Liver (tissue), 7 donors: ENCODE measurements at regions not wholly inside any gene's neighbourhood (a gene's known extent, or its start where the extent isn't known, plus 50 kb on each side); places are given as distances from the start of the nearest gene placed in this dataset.

Source experiments
- DNase-seq: peaks from one replicate; pipeline ENCODE4 v3.0.0-alpha.2; 2017; ENCODE audit warnings: low spot score
- H3K27ac ChIP-seq, 2 donors: one replicate each; pipeline ENCODE4 v1.7.0; 2013; ENCODE audit warnings: inconsistent platforms in 2 of 2, low read length in 2 of 2, control low read depth in 1 of 2, low read depth in 1 of 2, mild to moderate bottlenecking in 1 of 2
- H3K27me3 ChIP-seq, 4 donors: one replicate each; pipeline versions ENCODE4 v1.6.1 to v1.7.0; 2013; ENCODE audit warnings: low read length in 3 of 4, inconsistent platforms in 1 of 4, mild to moderate bottlenecking in 1 of 4, moderate library complexity in 1 of 4; ENCODE audit not compliant: control insufficient read depth in 4 of 4, insufficient read depth in 4 of 4
- H3K36me3 ChIP-seq, 4 donors: one replicate each; pipeline versions ENCODE4 v1.6.1 to v1.7.0; 2013; ENCODE audit warnings: low read length in 3 of 4, mild to moderate bottlenecking in 3 of 4, low read depth in 1 of 4, moderate library complexity in 1 of 4; ENCODE audit not compliant: control insufficient read depth in 4 of 4, insufficient read depth in 3 of 4
- H3K4me1 ChIP-seq, 4 donors: one replicate each; pipeline versions ENCODE4 v1.6.1 to v1.7.0; 2013; ENCODE audit warnings: low read length in 3 of 4, mild to moderate bottlenecking in 3 of 4, moderate library complexity in 1 of 4; ENCODE audit not compliant: control insufficient read depth in 4 of 4, insufficient read depth in 4 of 4
- H3K4me3 ChIP-seq, 3 donors: one replicate each; pipeline versions ENCODE4 v1.6.1 to v1.7.0; 2013; ENCODE audit warnings: low read length in 3 of 3, control low read depth in 1 of 3, low read depth in 1 of 3, mild to moderate bottlenecking in 1 of 3
- H3K9ac ChIP-seq, 2 donors: one replicate each; pipeline ENCODE4 v1.7.0; 2013; ENCODE audit warnings: low read length in 2 of 2, mild to moderate bottlenecking in 2 of 2, moderate library complexity in 2 of 2, control low read depth in 1 of 2, low read depth in 1 of 2
- H3K9me3 ChIP-seq, 4 donors: one replicate each; pipeline versions ENCODE4 v1.6.1 to v1.7.0; 2013; ENCODE audit warnings: low read length in 3 of 4; ENCODE audit not compliant: control insufficient read depth in 4 of 4
- FOXA1 ChIP-seq: IDR thresholded peaks from 2 replicates; pipeline ENCODE4 v1.6.1; 2016; ENCODE audit warnings: antibody characterized with exemption
- FOXA2 ChIP-seq: IDR thresholded peaks from 2 replicates; pipeline ENCODE4 v1.6.1; 2016; ENCODE audit warnings: antibody characterized with exemption
- GABPA ChIP-seq, 2 donors: IDR thresholded peaks in 1 of 2; conservative IDR thresholded peaks in 1 of 2; 2 replicates each; pipeline ENCODE4 v1.6.1; 2016; ENCODE audit warnings: antibody characterized with exemption in 2 of 2, mild to moderate bottlenecking in 1 of 2, moderate library complexity in 1 of 2
- HNF4A ChIP-seq, 2 donors: conservative IDR thresholded peaks; 2 replicates each; pipeline ENCODE4 v1.6.1; 2016; ENCODE audit warnings: antibody characterized with exemption in 2 of 2, mild to moderate bottlenecking in 2 of 2
- HNF4G ChIP-seq: IDR thresholded peaks from 2 replicates; pipeline ENCODE4 v1.6.1; 2016; ENCODE audit warnings: antibody characterized with exemption
- JUND ChIP-seq, 2 donors: IDR thresholded peaks; 2 replicates each; pipeline ENCODE4 v1.6.1; 2016; ENCODE audit warnings: antibody characterized with exemption in 2 of 2
- NR2F2 ChIP-seq: IDR thresholded peaks from 2 replicates; pipeline ENCODE4 v1.6.1; 2016; ENCODE audit warnings: antibody characterized with exemption
- RAD21 ChIP-seq, 2 donors: IDR thresholded peaks; 2 replicates each; pipeline ENCODE4 v1.6.1; 2016; ENCODE audit warnings: antibody characterized with exemption in 2 of 2, mild to moderate bottlenecking in 2 of 2
- REST ChIP-seq: IDR thresholded peaks from 2 replicates; pipeline ENCODE4 v1.6.1; 2016; ENCODE audit warnings: antibody characterized with exemption, mild to moderate bottlenecking
- SP1 ChIP-seq: IDR thresholded peaks from 2 replicates; pipeline ENCODE4 v1.6.1; 2018; ENCODE audit warnings: antibody characterized with exemption, mild to moderate bottlenecking
- TAF1 ChIP-seq: conservative IDR thresholded peaks from 2 replicates; pipeline ENCODE4 v1.6.1; 2016; ENCODE audit warnings: antibody characterized with exemption, mild to moderate bottlenecking
- YY1 ChIP-seq: IDR thresholded peaks from 2 replicates; pipeline ENCODE4 v1.6.1; 2016; ENCODE audit warnings: antibody characterized with exemption, mild to moderate bottlenecking
- ZBTB33 ChIP-seq: IDR thresholded peaks from 2 replicates; pipeline ENCODE4 v1.6.1; 2016; ENCODE audit warnings: antibody characterized with exemption
- WGBS: extraction: QIAGEN DNeasy Blood & Tissue Kit; methylation state at CpG from one replicate; pipeline ENCODE4 v1.1.7; 2013; 5-methylcytosine and 5-hydroxymethylcytosine counted together
- TF ChIP-seq, protein P1 (sequence below): IDR thresholded peaks from 2 replicates; pipeline ENCODE4 v1.6.1; 2016; ENCODE audit warnings: antibody characterized with exemption
- TF ChIP-seq, protein P2 (sequence below): IDR thresholded peaks from 2 replicates; pipeline ENCODE4 v1.6.1; 2016; ENCODE audit warnings: antibody characterized with exemption
- donor health status: healthy.
- donor health status: healthy.
- donor health status: healthy.
- donor health status: healthy.

DNA sequence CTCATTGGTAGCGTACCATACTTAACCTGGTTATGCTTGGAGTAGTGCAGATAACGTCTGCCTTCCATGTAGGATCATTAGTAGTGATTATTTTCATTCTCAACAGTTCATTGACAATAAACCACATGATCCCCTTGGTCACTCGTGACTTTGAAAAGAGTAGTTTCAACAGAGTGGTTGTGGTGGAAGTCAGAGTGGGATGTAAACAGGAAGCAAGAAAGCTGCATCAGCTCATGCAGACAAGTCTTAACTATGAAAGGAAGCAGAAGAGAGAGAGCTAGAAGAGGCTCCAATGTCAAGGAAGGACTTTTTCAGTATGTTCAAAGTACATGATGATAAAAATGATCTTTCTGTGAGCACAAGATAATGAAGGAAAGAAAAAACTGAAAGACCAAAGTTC is 287.4 kb downstream of the MBD2 start (continued):
- TF ChIP-seq NR2F2 (no peak), GABPA (IDR thresholded peaks at IDR 0.05 in 1 of 2, conservative IDR thresholded peaks at IDR 0.05 in 1 of 2) (no peak), FOXA2 (no peak)

DNA sequence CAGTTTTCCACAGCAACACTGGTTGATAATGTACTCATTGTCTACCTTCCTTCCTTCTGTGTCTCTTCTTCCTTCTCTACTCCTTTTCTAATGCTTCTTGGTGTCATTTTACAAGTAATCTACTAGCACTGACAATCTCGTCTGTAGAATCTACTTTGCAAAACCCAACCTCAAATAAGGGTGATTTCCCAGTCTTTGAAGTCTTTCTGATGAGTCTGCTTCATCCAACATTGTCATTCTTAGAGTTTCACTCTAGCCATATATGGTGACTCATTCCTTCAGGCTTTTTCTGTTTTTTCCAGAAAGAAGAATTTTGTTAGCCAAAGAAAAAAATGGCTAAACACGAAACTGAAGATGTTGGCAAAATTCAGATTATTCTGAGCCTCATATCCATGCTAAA is 288.7 kb downstream of the MBD2 start:
- WGBS: 43% methylated on average over 2 of the region's 2 CpGs
- no peak for DNase-seq
- Histone ChIP-seq H3K36me3 (no peaks in the 10 kb centered on the region), H3K9ac (no peak overlapping the region), H3K27ac (no peak overlapping the region), H3K9me3 (no peaks in the 10 kb centered on the region), H3K27me3 (no peaks in the 10 kb centered on the region), H3K4me1 (no peaks in the 10 kb centered on the region), H3K4me3 (no peak overlapping the region)
- TF ChIP-seq FOXA1 (no peak), HNF4A (conservative IDR thresholded peaks at IDR 0.05) (no peak), JUND (IDR thresholded peaks at IDR 0.05) (no peak), ZBTB33 (no peak), RAD21 (IDR thresholded peaks at IDR 0.05) (no peak), YY1 (no peak), REST (no peak), HNF4G (no peak), FOXA2 (no peak), TAF1 (no peak), GABPA (IDR thresholded peaks at IDR 0.05 in 1 of 2, conservative IDR thresholded peaks at IDR 0.05 in 1 of 2) (no peak)
- TF ChIP-seq, protein P1, sequence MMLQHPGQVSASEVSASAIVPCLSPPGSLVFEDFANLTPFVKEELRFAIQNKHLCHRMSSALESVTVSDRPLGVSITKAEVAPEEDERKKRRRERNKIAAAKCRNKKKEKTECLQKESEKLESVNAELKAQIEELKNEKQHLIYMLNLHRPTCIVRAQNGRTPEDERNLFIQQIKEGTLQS: no peak
- TF ChIP-seq, protein P2, sequence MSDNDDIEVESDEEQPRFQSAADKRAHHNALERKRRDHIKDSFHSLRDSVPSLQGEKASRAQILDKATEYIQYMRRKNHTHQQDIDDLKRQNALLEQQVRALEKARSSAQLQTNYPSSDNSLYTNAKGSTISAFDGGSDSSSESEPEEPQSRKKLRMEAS: no peak

GRCh38 chr18:53935399-53935798 is 289.1 kb downstream of the MBD2 start:
- 69% methylated on average over 2 of the region's 2 CpGs for WGBS
- H3K27me3 ChIP-seq: no peaks in the 10 kb centered on the region

More at GRCh38 chr18:53935399-53935798, 289.1 kb downstream of the MBD2 start:
- Histone ChIP-seq H3K9me3 (no peaks in the 10 kb centered on the region), H3K4me3 (no peak overlapping the region), H3K36me3 (no peaks in the 10 kb centered on the region), H3K27ac (no peak overlapping the region), H3K4me1 (no peaks in the 10 kb centered on the region), H3K9ac (no peak overlapping the region)
- TF ChIP-seq HNF4A (conservative IDR thresholded peaks at IDR 0.05) (no peak), HNF4G (no peak), SP1 (no peak), FOXA1 (no peak), FOXA2 (no peak)
- no peak for DNase-seq
